ENCODE measurements at regions not wholly inside any gene's neighbourhood (a gene's known extent, or its start where the extent isn't known, plus 50 kb on each side); places are given as distances from the start of the nearest gene placed in this dataset.

GRCh38 chrX:10753116-10753515, 132.7 kb upstream of the MID1 start:
- TF ChIP-seq POLR2AphosphoS5 (IDR thresholded peaks at IDR 0.05) (no peak), CTCF (IDR thresholded peaks at IDR 0.05) (no peak), EP300 (IDR thresholded peaks at IDR 0.05) (no peak), POLR2A (IDR thresholded peaks at IDR 0.05) (no peak)
